H9 (cell line): ENCODE measurements at regions not wholly inside any gene's neighbourhood (a gene's known extent, or its start where the extent isn't known, plus 50 kb on each side); places are given as distances from the start of the nearest gene placed in this dataset.
"Not testable (repeated sequence)": the region's sequence is repeated elsewhere in the genome, so short reads cannot be mapped to it uniquely, and the experiment has no call there.

Experiments used
- DNase-seq: peaks from one replicate; pipeline ENCODE4 v3.0.0-alpha.2; 2017
- H2AFZ ChIP-seq: one replicate; pipeline ENCODE4 v1.6.1; 2013; ENCODE audit warnings: mild to moderate bottlenecking, low read length, control low read depth, moderate library complexity
- H2AK5ac ChIP-seq: 2 replicates; pipeline ENCODE4 v1.6.1; 2013; ENCODE audit warnings: low read length, control low read depth, mixed read lengths; ENCODE audit not compliant: insufficient read length
- H2BK120ac ChIP-seq: one replicate; pipeline ENCODE4 v1.6.1; 2013; ENCODE audit warnings: low read depth, mild to moderate bottlenecking, low read length, control low read depth, inconsistent platforms; ENCODE audit not compliant: poor library complexity, severe bottlenecking
- H2BK12ac ChIP-seq: 2 replicates; pipeline ENCODE4 v1.6.1; 2013; ENCODE audit warnings: low read length, control low read depth, mixed read lengths, low read depth; ENCODE audit not compliant: insufficient read length
- H2BK15ac ChIP-seq: 2 replicates; pipeline ENCODE4 v1.6.1; 2013; ENCODE audit warnings: low read depth, low read length, control low read depth
- H2BK20ac ChIP-seq: one replicate; pipeline ENCODE4 v1.6.1; 2013; ENCODE audit warnings: low read depth, mild to moderate bottlenecking, low read length, control low read depth, inconsistent platforms; ENCODE audit not compliant: poor library complexity, severe bottlenecking
- H2BK5ac ChIP-seq: 2 replicates; pipeline ENCODE4 v1.6.1; 2013; ENCODE audit warnings: low read length, control low read depth, mixed read lengths; ENCODE audit not compliant: insufficient read length
- H3K14ac ChIP-seq: 2 replicates; pipeline ENCODE4 v1.6.1; 2013; ENCODE audit warnings: low read length, control low read depth; ENCODE audit not compliant: insufficient read depth
- H3K18ac ChIP-seq: 2 replicates; pipeline ENCODE4 v1.6.1; 2013; ENCODE audit warnings: low read depth, mild to moderate bottlenecking, mixed read lengths, low read length, control low read depth; ENCODE audit not compliant: insufficient read length
- H3K23ac ChIP-seq: 2 replicates; pipeline ENCODE4 v1.6.1; 2013; ENCODE audit warnings: low read length, control low read depth, mixed read lengths, low read depth; ENCODE audit not compliant: insufficient read length
- H3K23me2 ChIP-seq: 2 replicates; pipeline ENCODE4 v1.6.1; 2013; ENCODE audit warnings: low read depth, mild to moderate bottlenecking, mixed read lengths, low read length, control low read depth; ENCODE audit not compliant: insufficient read length, poor library complexity, severe bottlenecking
- H3K27ac ChIP-seq: 2 replicates; pipeline ENCODE4 v1.5.1; 2013; ENCODE audit warnings: low read length, control low read depth, mixed read lengths, low read depth; ENCODE audit not compliant: insufficient read length
- H3K27me3 ChIP-seq: 2 replicates; pipeline ENCODE4 v1.6.1; 2013; ENCODE audit warnings: low read length, control low read depth, inconsistent platforms; ENCODE audit not compliant: insufficient read depth
- H3K4ac ChIP-seq: 2 replicates; pipeline ENCODE4 v1.6.1; 2013; ENCODE audit warnings: low read depth, mild to moderate bottlenecking, control low read depth, inconsistent platforms, low read length, moderate library complexity
- H3K4me1 ChIP-seq: 2 replicates; pipeline ENCODE4 v1.6.1; 2013; ENCODE audit warnings: low read length, control low read depth, inconsistent platforms; ENCODE audit not compliant: insufficient read depth
- H3K4me2 ChIP-seq: 2 replicates; pipeline ENCODE4 v1.6.1; 2013; ENCODE audit warnings: low read length, control low read depth, mixed read lengths; ENCODE audit not compliant: insufficient read length, insufficient read depth
- H3K56ac ChIP-seq: 2 replicates; pipeline ENCODE4 v1.6.1; 2013; ENCODE audit warnings: low read depth, mild to moderate bottlenecking, mixed read lengths, low read length, control low read depth; ENCODE audit not compliant: insufficient read length
- H3K79me1 ChIP-seq: 2 replicates; pipeline ENCODE4 v1.6.1; 2013; ENCODE audit warnings: low read depth, mild to moderate bottlenecking, moderate library complexity, low read length, control low read depth, inconsistent platforms; ENCODE audit not compliant: insufficient read depth, poor library complexity, severe bottlenecking
- H3K79me2 ChIP-seq: 2 replicates; pipeline ENCODE4 v1.6.1; 2013; ENCODE audit warnings: low read length, control low read depth, inconsistent platforms; ENCODE audit not compliant: insufficient read depth
- H3K9ac ChIP-seq: 2 replicates; pipeline ENCODE4 v1.6.1; 2013; ENCODE audit warnings: low read length, control low read depth, mixed read lengths; ENCODE audit not compliant: insufficient read length; ENCODE audit errors: extremely low read depth
- H3K9me3 ChIP-seq: one replicate; pipeline ENCODE4 v1.6.1; 2013; ENCODE audit warnings: low read depth, low read length, inconsistent platforms; ENCODE audit not compliant: control insufficient read depth
- H3T11ph ChIP-seq: one replicate; pipeline ENCODE4 v1.6.1; 2013; ENCODE audit warnings: mild to moderate bottlenecking, low read length, control low read depth, inconsistent platforms
- H4K20me1 ChIP-seq: one replicate; pipeline ENCODE4 v1.6.1; 2013; ENCODE audit not compliant: control insufficient read depth, insufficient read length, insufficient read depth
- H4K5ac ChIP-seq: 2 replicates; pipeline ENCODE4 v1.6.1; 2013; ENCODE audit warnings: low read depth, mild to moderate bottlenecking, mixed read lengths, low read length, control low read depth; ENCODE audit not compliant: insufficient read length
- H4K8ac ChIP-seq: replicated peaks from 2 replicates; pipeline ENCODE4 v1.6.1; 2013; ENCODE audit warnings: low read length, control low read depth, mixed read lengths, low read depth; ENCODE audit not compliant: insufficient read length
- H4K91ac ChIP-seq: 2 replicates; pipeline ENCODE4 v1.6.1; 2013; ENCODE audit warnings: low read depth, mild to moderate bottlenecking, moderate library complexity, mixed read lengths, low read length, control low read depth; ENCODE audit not compliant: insufficient read length
- H3K27ac Mint-ChIP-seq, 3 experiments: 2 replicates in 2 of 3; 3 replicates in 1 of 3; pipeline ENCODE4 v1.8.0; 2020 to 2021; ENCODE audit warnings: mixed read lengths in 3 of 3, mild to moderate bottlenecking in 1 of 3, moderate library complexity in 1 of 3
- H3K27me3 Mint-ChIP-seq: 2 replicates; pipeline ENCODE4 v1.8.0; 2021; ENCODE audit warnings: low read depth, mild to moderate bottlenecking, moderate library complexity, mixed read lengths
- H3K36me3 Mint-ChIP-seq, 3 experiments: 2 replicates in 2 of 3; 3 replicates in 1 of 3; pipeline ENCODE4 v1.8.0; 2020 to 2021; ENCODE audit warnings: low read depth in 3 of 3, mixed read lengths in 3 of 3; ENCODE audit not compliant: insufficient read depth in 1 of 3
- H3K4me1 Mint-ChIP-seq, 2 experiments: 2 replicates each; pipeline ENCODE4 v1.8.0; 2020; ENCODE audit warnings: mixed read lengths in 2 of 2
- H3K4me3 Mint-ChIP-seq, 2 experiments: 2 replicates in 1 of 2; 3 replicates in 1 of 2; pipeline ENCODE4 v1.8.0; 2020 to 2021; ENCODE audit warnings: mild to moderate bottlenecking in 2 of 2, mixed read lengths in 2 of 2, moderate library complexity in 1 of 2
- H3K9me3 Mint-ChIP-seq, 2 experiments: 2 replicates in 1 of 2; 3 replicates in 1 of 2; pipeline ENCODE4 v1.8.0; 2020; ENCODE audit warnings: mild to moderate bottlenecking in 2 of 2, mixed read lengths in 2 of 2, moderate library complexity in 1 of 2
- CTCF ChIP-seq: fragments of 200-600 bp; sonication (generic); conservative IDR thresholded peaks from 3 replicates; pipeline ENCODE4 v1.8.0; 2021; ENCODE audit warnings: antibody characterized with exemption, mild to moderate bottlenecking
- WGBS: extraction: QIAGEN DNeasy Blood & Tissue Kit; methylation state at CpG from one replicate; pipeline ENCODE4 v1.1.7; 2013; ENCODE audit warnings: missing lambda C conversion rate, low lambda C conversion rate, mixed read lengths; ENCODE audit not compliant: insufficient read length; ENCODE audit errors: extremely low coverage; 5-methylcytosine and 5-hydroxymethylcytosine counted together

GRCh38 chr10:46104071-46104585 lies 58.1 kb upstream of the MSMB start:
- H3K4me3 Mint-ChIP-seq, result no peak overlapping the region
- no peak overlapping the region for H4K8ac ChIP-seq
- no peak for TF ChIP-seq CTCF
- no peaks in the 10 kb centered on the region for H3K9me3 ChIP-seq
- no peak overlapping the region for H3K14ac ChIP-seq
- no peaks in the 10 kb centered on the region for H3K79me2 ChIP-seq
- H4K5ac ChIP-seq, result no peak overlapping the region
- no peaks in the 10 kb centered on the region for H4K20me1 ChIP-seq
- H2BK12ac ChIP-seq, result no peak overlapping the region
- no peak overlapping the region for H3K27ac ChIP-seq
- no peak overlapping the region for H2AK5ac ChIP-seq
- H3K79me1 ChIP-seq, result no peaks in the 10 kb centered on the region
- H2BK120ac ChIP-seq, result no peak overlapping the region
- H3K36me3 Mint-ChIP-seq, result no peaks in the 10 kb centered on the region
- H3K4ac ChIP-seq, result no peak overlapping the region
- no peak for DNase-seq
- H3K9me3 Mint-ChIP-seq, result no peaks in the 10 kb centered on the region; a peak in 1 of 5 replicates
- no peak overlapping the region for H2BK15ac ChIP-seq
- peaks cover 44% of the 10 kb centered on the region for H3K27me3 Mint-ChIP-seq
- H3K27me3 ChIP-seq, result peaks cover 9% of the 10 kb centered on the region; the same call in 1 of the 2 replicates
- peaks cover 10% of the 10 kb centered on the region for H3K23me2 ChIP-seq
- H3K4me2 ChIP-seq, result no peak overlapping the region
- no peak overlapping the region for H3K9ac ChIP-seq
- H3K23ac ChIP-seq, result no peak overlapping the region
- no peak overlapping the region for H3T11ph ChIP-seq
- H4K91ac ChIP-seq, result no peak overlapping the region
- WGBS, result no CpG with 5 or more reads among the region's 4 CpGs
- H3K4me1 Mint-ChIP-seq, result peaks cover 13% of the 10 kb centered on the region in 2 experiments
- H3K4me1 ChIP-seq, result no peaks in the 10 kb centered on the region
- H3K27ac Mint-ChIP-seq, result no peak overlapping the region
- no peak overlapping the region for H2BK5ac ChIP-seq
- H3K18ac ChIP-seq, result no peak overlapping the region
- H3K56ac ChIP-seq, result no peak overlapping the region
- no peak overlapping the region for H2BK20ac ChIP-seq
- H2AFZ ChIP-seq, result no peak overlapping the region

DNA sequence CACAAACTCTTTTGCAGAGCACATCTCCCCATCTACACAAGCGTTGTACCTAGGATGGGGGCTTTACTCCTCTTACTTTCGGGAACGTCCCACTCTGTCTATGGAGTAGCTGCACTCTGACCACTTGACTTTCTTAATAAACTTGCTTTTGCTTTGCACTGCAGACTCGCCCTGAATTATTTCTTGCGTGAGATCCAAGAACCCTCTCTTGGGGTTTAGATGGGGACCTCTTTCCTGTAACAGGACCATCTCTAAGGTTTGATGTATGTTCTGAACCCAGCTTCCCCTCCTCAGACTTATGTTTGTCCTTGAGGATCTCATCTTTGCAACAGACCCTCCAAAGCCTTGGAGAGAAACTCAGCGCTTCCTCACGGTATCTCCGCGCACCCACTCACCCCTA lies 59.3 kb upstream of the MSMB start:
- not testable (repeated sequence) for H4K8ac ChIP-seq, H3K27me3 ChIP-seq, H3K9ac ChIP-seq, H2BK5ac ChIP-seq, H3K4me1 ChIP-seq, H4K5ac ChIP-seq, H3K23ac ChIP-seq, H3K27ac Mint-ChIP-seq, H3K14ac ChIP-seq, H2AFZ ChIP-seq, H3K9me3 Mint-ChIP-seq, H4K20me1 ChIP-seq, H3K36me3 Mint-ChIP-seq, H3K27ac ChIP-seq, H2BK120ac ChIP-seq, H3K79me1 ChIP-seq, H2BK20ac ChIP-seq, H3K18ac ChIP-seq, H2BK12ac ChIP-seq, H3K79me2 ChIP-seq, H2BK15ac ChIP-seq, H3K4ac ChIP-seq, H4K91ac ChIP-seq, H2AK5ac ChIP-seq, H3K56ac ChIP-seq, H3K9me3 ChIP-seq, DNase-seq, H3T11ph ChIP-seq
- Mint-ChIP-seq H3K4me1 (peaks cover 13% of the 10 kb centered on the region in 2 experiments), H3K4me3 (peak overlapping the region; percentile 72 to 80), H3K27me3 (peaks cover 44% of the 10 kb centered on the region)
- H3K23me2 ChIP-seq, result peaks cover 10% of the 10 kb centered on the region
- no CpG with 5 or more reads among the region's 9 CpGs for WGBS
- H3K4me2 ChIP-seq, result peak overlapping the region; percentile 88
